ENCODE measurements at regions not wholly inside any gene's neighbourhood (a gene's known extent, or its start where the extent isn't known, plus 50 kb on each side); places are given as distances from the start of the nearest gene placed in this dataset.

GRCh38 chr4:79850626-79851025 is 222.4 kb downstream of the ANTXR2 start:
- no peak for ATAC-seq
- intact Hi-C loops (cut with DNase I) = no loop called here

GRCh38 chr4:79848329-79848728 is 224.7 kb downstream of the ANTXR2 start:
- Histone ChIP-seq H3K27me3 (no peaks in the 10 kb centered on the region), H3K27ac (no peak overlapping the region), H3K4me1 (no peaks in the 10 kb centered on the region), H3K36me3 (no peaks in the 10 kb centered on the region), H3K4me3 (no peak overlapping the region), H3K9me3 (peaks cover 0 to 9% of the 10 kb centered on the region in 2 donors)
- no peak for TF ChIP-seq CTCF (IDR thresholded peaks at IDR 0.05)
- DNase-seq (no peak), ATAC-seq (no peak)
- intact Hi-C loops (cut with DNase I) = no loop called here

More at GRCh38 chr4:79850626-79851025, 222.4 kb downstream of the ANTXR2 start:
- no peak for DNase-seq
- TF ChIP-seq CTCF (IDR thresholded peaks at IDR 0.05) = no peak
- Histone ChIP-seq H3K27me3 (no peaks in the 10 kb centered on the region), H3K36me3 (no peaks in the 10 kb centered on the region), H3K4me1 (peaks cover 0 to 10% of the 10 kb centered on the region in 2 donors), H3K4me3 (no peak overlapping the region), H3K27ac (no peak overlapping the region), H3K9me3 (no peaks in the 10 kb centered on the region)

GRCh38 chr4:79847411-79847810 is 225.6 kb downstream of the ANTXR2 start:
- H3K9me3 ChIP-seq = peaks cover 0 to 18% of the 10 kb centered on the region in 2 donors
- no peaks in the 10 kb centered on the region for H3K27me3 ChIP-seq
- no peak overlapping the region for H3K4me3 ChIP-seq
- DNase-seq = no peak
- no peak for TF ChIP-seq CTCF (IDR thresholded peaks at IDR 0.05)
- intact Hi-C loops (cut with DNase I) = no loop called here
- no peak for ATAC-seq
- no peak overlapping the region for H3K27ac ChIP-seq
- no peaks in the 10 kb centered on the region for H3K4me1 ChIP-seq
- H3K36me3 ChIP-seq = no peaks in the 10 kb centered on the region

GRCh38 chr4:79842162-79842561 is 230.9 kb downstream of the ANTXR2 start:
- ATAC-seq (no peak), DNase-seq (no peak)
- Histone ChIP-seq H3K9me3 (peaks cover 0 to 43% of the 10 kb centered on the region in 2 donors), H3K36me3 (no peaks in the 10 kb centered on the region), H3K27ac (no peak overlapping the region), H3K4me3 (no peak overlapping the region), H3K4me1 (no peaks in the 10 kb centered on the region), H3K27me3 (no peaks in the 10 kb centered on the region)
- TF ChIP-seq CTCF (IDR thresholded peaks at IDR 0.05) = no peak
- intact Hi-C loops (cut with DNase I) = no loop called here

- Histone ChIP-seq H3K9me3 (peaks cover 0 to 9% of the 10 kb centered on the region in 2 donors), H3K27ac (no peak overlapping the region), H3K27me3 (no peaks in the 10 kb centered on the region), H3K4me3 (no peak overlapping the region), H3K36me3 (no peaks in the 10 kb centered on the region), H3K4me1 (no peaks in the 10 kb centered on the region)
- DNase-seq (no peak), ATAC-seq (no peak)
- no peak for TF ChIP-seq CTCF (IDR thresholded peaks at IDR 0.05)
- intact Hi-C loops (cut with DNase I) = no loop called here
These were observed 239.2 kb downstream of the ANTXR2 start for GRCh38 chr4:79833857-79834256.

Data from left lung (tissue), 4 donors.